ENCODE measurements at regions not wholly inside any gene's neighbourhood (a gene's known extent, or its start where the extent isn't known, plus 50 kb on each side); places are given as distances from the start of the nearest gene placed in this dataset.
"Not testable (repeated sequence)": the region's sequence is repeated elsewhere in the genome, so short reads cannot be mapped to it uniquely, and the experiment has no call there.

- DNase-seq: no peak
Observed at GRCh38 chr2:150846691-150847090, 359.2 kb upstream of the RND3 start.

- no peak for DNase-seq
Observed at GRCh38 chr2:150832686-150833085, 345.2 kb upstream of the RND3 start.

- no peak for DNase-seq
Observed at GRCh38 chr2:150824118-150824517, 336.7 kb upstream of the RND3 start.

- DNase-seq: no peak
Observed at GRCh38 chr2:150817422-150817821, 330.0 kb upstream of the RND3 start.

GRCh38 chr2:150812664-150813367 is 325.3 kb upstream of the RND3 start:
- DNase-seq: no peak

- DNase-seq: no peak
Observed at GRCh38 chr2:150812066-150812465, 324.6 kb upstream of the RND3 start.

- DNase-seq: no peak
Observed at GRCh38 chr2:150811259-150811855, 323.9 kb upstream of the RND3 start.

- DNase-seq: no peak
Observed at GRCh38 chr2:150809103-150809502, 321.6 kb upstream of the RND3 start.

- DNase-seq: no peak
Observed at GRCh38 chr2:150806336-150806735, 318.9 kb upstream of the RND3 start.

GRCh38 chr2:150803689-150804398 is 316.4 kb upstream of the RND3 start:
- DNase-seq: no peak

GRCh38 chr2:150802635-150803034 is 315.2 kb upstream of the RND3 start:
- DNase-seq: no peak

- DNase-seq: not testable (repeated sequence)
Observed at GRCh38 chr2:150796236-150796635, 308.8 kb upstream of the RND3 start.

GRCh38 chr2:150792780-150793300 is 305.4 kb upstream of the RND3 start:
- no peak for DNase-seq

- DNase-seq: no peak
Observed at GRCh38 chr2:150791567-150791966, 304.1 kb upstream of the RND3 start.

GRCh38 chr2:150789376-150789905 is 302.0 kb upstream of the RND3 start:
- DNase-seq: no peak

- no peak for DNase-seq
Observed at GRCh38 chr2:150788426-150789140, 301.1 kb upstream of the RND3 start.

GRCh38 chr2:150787353-150788093 is 300.1 kb upstream of the RND3 start:
- DNase-seq: no peak

- DNase-seq: no peak
Observed at GRCh38 chr2:150784389-150784788, 296.9 kb upstream of the RND3 start.

- DNase-seq: no peak
Observed at GRCh38 chr2:150783896-150784295, 296.4 kb upstream of the RND3 start.

GRCh38 chr2:150783015-150783414 is 295.5 kb upstream of the RND3 start:
- DNase-seq: no peak

GRCh38 chr2:150782613-150783012 is 295.1 kb upstream of the RND3 start:
- no peak for DNase-seq

GRCh38 chr2:150781142-150781541 is 293.7 kb upstream of the RND3 start:
- no peak for DNase-seq

All from right kidney (tissue), 1 donor.